KOPT-K1 (cell line): ENCODE measurements at regions not wholly inside any gene's neighbourhood (a gene's known extent, or its start where the extent isn't known, plus 50 kb on each side); places are given as distances from the start of the nearest gene placed in this dataset.

Experiments used
- H3K27ac ChIP-seq: fragments of 200-600 bp; sonication (generic); 2 replicates; pipeline ENCODE4 v1.5.1; 2016; ENCODE audit warnings: antibody characterized with exemption, mild to moderate bottlenecking, low read depth, low read length; ENCODE audit not compliant: poor library complexity, severe bottlenecking
- H3K36me3 ChIP-seq: fragments of 200-600 bp; sonication (generic); 2 replicates; pipeline ENCODE4 v1.5.1; 2017; ENCODE audit warnings: antibody characterized with exemption, mild to moderate bottlenecking, low read length, moderate library complexity; ENCODE audit not compliant: insufficient read depth
- H3K9me3 ChIP-seq: fragments of 200-600 bp; sonication (generic); 2 replicates; pipeline ENCODE4 v1.5.1; 2017; ENCODE audit warnings: antibody characterized with exemption, low read length, mild to moderate bottlenecking; ENCODE audit not compliant: insufficient read depth, poor library complexity, severe bottlenecking

GRCh38 chr6:11295969-11296368 is 63.5 kb upstream of the NEDD9 start:
- no peak overlapping the region for H3K27ac ChIP-seq
- peaks cover 13% of the 10 kb centered on the region for H3K36me3 ChIP-seq
- H3K9me3 ChIP-seq = peaks cover 15% of the 10 kb centered on the region

GRCh38 chr6:11294228-11294627 is 61.8 kb upstream of the NEDD9 start:
- Histone ChIP-seq H3K27ac (no peak overlapping the region), H3K36me3 (peaks cover 13% of the 10 kb centered on the region), H3K9me3 (peaks cover 15% of the 10 kb centered on the region)

DNA sequence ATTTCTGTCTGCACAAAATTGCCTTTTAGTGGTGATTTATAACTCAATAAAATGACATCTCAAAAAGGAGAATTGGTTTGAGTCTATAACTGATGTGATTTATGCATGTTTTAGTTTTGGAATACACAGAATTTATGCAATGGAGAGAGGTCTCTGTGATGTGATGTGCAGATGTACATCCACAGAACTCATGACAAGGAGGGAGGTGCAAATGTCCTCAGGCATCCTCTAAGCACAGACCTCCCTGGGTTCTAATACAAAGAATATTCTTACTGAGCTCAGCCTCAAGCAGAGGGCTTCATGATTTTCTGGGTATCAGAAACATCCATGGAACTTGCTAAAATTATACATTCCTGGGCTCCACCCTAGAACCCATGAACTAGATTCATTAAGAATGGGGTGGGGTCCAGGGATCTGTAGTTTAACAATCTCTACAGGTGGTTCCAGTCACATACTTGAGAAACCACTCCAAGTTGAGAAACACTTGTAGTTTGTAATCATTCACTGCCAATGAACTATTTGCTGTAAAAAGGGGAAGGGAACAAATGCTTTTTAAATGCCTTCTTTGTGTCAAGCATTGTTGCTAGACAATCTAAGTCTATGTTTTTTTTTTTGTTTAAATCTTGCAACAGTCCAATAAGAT is 60.2 kb upstream of the NEDD9 start:
- Histone ChIP-seq H3K27ac (no peak overlapping the region), H3K36me3 (peaks cover 13% of the 10 kb centered on the region), H3K9me3 (peaks cover 15% of the 10 kb centered on the region)

- peak overlapping the region; percentile 20 for H3K27ac ChIP-seq
These were observed 59.6 kb upstream of the NEDD9 start for GRCh38 chr6:11292091-11292490.

DNA sequence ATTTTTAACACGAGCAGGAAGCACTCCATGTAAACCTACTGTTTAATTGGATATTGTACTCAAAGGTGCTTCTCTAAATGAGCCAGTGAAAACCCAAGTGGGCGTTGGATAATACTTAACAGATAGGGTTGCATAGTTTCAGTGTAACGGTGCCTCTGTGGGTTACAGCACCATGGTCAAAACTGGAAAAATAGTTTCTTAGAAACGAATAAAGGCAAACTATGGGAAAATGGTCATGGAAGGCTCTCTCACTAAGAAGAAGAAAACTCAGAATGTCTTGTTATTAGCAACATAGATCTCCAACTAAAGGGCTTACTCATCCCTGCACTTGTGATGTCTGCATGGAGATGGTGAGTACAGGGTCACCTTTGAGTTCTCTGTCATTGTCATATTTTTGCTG is 59.1 kb upstream of the NEDD9 start:
- H3K9me3 ChIP-seq = peaks cover 15% of the 10 kb centered on the region
- H3K27ac ChIP-seq = peak overlapping the region; percentile 20
- peaks cover 13% of the 10 kb centered on the region for H3K36me3 ChIP-seq

More at GRCh38 chr6:11292091-11292490, 59.6 kb upstream of the NEDD9 start:
- peaks cover 15% of the 10 kb centered on the region for H3K9me3 ChIP-seq
- peaks cover 13% of the 10 kb centered on the region for H3K36me3 ChIP-seq

GRCh38 chr6:11290027-11290426 is 57.6 kb upstream of the NEDD9 start:
- Histone ChIP-seq H3K27ac (no peak overlapping the region), H3K36me3 (0 out of 2 replicates have a peak, but pooled peaks cover 4% of the 10 kb centered on the region), H3K9me3 (no peaks in the 10 kb centered on the region)

GRCh38 chr6:11288065-11288464 is 55.6 kb upstream of the NEDD9 start:
- no peaks in the 10 kb centered on the region for H3K9me3 ChIP-seq
- no peaks in the 10 kb centered on the region for H3K36me3 ChIP-seq
- H3K27ac ChIP-seq = no peak overlapping the region

DNA sequence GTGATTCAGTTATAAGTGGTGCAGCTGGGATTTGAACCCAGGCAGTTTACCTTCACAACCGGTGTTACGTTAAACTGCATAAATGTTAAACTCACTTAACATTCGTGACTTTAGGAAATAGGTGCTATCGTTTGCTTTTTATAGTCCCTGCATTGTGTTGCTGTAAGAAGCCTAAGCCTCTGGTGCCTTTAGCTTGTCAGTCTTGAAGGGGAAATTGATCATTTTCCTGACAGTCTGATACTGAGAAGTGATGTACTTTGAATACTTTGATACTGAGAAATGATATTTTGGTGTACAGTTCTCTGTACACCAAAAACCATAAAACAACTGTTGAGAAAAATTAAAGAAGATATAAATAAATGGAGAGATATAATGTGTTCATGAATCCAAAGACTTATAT is 52.5 kb upstream of the NEDD9 start:
- H3K9me3 ChIP-seq = no peaks in the 10 kb centered on the region
- no peaks in the 10 kb centered on the region for H3K36me3 ChIP-seq
- no peak overlapping the region for H3K27ac ChIP-seq

DNA sequence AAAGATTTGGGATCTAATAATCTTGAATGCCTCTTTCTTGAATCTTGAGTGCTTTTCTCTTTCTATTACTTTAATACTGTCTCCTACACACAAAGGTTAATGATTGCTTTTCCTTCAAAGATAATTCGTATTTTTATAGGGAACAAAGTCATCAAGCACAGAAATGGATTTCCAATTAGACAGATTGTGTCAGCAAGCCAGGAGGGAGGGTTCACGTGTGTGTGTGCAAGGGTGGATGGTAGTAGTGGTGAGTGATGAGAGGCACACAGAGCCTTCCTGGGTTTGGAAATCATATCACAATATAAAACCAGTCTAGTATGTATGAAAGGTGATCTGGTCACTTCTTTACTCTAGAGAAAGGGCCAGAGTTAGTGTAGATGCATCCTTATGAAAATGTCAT is 51.2 kb upstream of the NEDD9 start:
- Histone ChIP-seq H3K36me3 (no peaks in the 10 kb centered on the region), H3K9me3 (no peaks in the 10 kb centered on the region)

GRCh38 chr6:11282875-11283274 is 50.4 kb upstream of the NEDD9 start:
- no peaks in the 10 kb centered on the region for H3K36me3 ChIP-seq
- no peak overlapping the region for H3K27ac ChIP-seq
- H3K9me3 ChIP-seq = no peaks in the 10 kb centered on the region

More for the DNA sequence above, 51.2 kb upstream of the NEDD9 start:
- no peak overlapping the region for H3K27ac ChIP-seq
